Stimulated activated CD4-positive, alpha-beta T cell treated with anti-CD3 and anti-CD28 coated beads, Interleukin-1b, Interleukin-23, amount 100 ng/mL, for 4 hours (primary cell): ENCODE measurements at regions not wholly inside any gene's neighbourhood (a gene's known extent, or its start where the extent isn't known, plus 50 kb on each side); places are given as distances from the start of the nearest gene placed in this dataset.

Experiments used
- DNase-seq, 2 donors: peaks; one replicate each; pipeline ENCODE4 v3.0.0-alpha.2; 2020; ENCODE audit warnings: low read depth in 2 of 2

DNA sequence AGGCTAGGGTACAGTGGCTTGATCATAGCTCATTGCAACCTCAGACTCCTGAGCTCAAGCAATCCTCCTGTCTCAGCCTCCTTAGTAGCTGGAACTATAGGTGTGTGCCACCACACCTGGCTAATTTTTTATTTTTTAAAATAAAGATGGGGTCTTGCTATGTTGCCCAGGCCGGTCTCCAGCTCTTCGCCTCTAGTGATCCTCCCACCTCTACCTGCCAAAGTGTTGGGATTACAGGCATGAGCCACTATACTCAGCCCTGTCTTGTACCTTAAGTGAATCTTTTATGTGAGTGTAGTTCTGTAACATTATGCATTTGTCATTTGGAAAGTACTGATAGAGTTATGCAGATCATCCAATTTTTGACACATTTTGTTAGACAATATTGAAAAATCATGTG, 66.9 kb upstream of the C15orf39 start:
- DNase-seq = no peak

DNA sequence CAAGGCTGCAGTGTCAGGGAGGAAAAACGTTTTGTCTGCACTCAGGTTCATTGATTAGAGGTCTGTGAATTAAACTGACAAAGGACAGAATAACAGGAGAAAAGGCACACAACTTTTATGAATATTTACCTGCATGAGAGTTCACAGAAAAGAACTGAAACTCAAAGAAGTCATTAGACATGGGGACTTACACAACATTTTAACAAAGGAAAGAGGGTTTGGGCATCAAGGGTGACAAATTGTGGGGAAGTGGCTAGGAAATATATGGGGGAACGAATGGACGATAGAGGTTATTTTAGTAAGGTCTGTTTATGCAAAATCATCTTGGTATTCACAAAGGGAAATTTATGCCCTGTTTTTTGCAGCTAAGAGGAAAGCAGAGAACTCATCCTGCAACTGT, 65.6 kb upstream of the C15orf39 start:
- no peak for DNase-seq

DNA sequence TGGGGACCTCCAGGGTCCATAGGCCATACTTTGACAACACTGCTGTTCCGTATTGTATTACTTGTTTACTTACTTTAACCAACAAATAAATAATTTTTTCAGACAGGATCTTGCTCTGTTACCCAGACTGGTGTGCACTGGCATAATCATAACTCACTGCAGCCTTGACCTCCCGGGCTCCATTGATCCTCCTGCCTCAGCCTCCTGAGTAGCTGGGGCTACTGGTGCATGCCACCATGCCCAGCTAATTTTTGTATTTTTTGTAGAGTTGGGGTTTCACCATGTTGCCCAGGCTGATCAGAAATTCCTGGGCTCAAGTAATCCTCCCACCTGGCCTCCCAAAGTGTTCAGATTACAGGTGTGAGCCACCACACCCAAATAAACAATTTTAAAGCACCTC, 64.9 kb upstream of the C15orf39 start:
- DNase-seq = no peak

DNA sequence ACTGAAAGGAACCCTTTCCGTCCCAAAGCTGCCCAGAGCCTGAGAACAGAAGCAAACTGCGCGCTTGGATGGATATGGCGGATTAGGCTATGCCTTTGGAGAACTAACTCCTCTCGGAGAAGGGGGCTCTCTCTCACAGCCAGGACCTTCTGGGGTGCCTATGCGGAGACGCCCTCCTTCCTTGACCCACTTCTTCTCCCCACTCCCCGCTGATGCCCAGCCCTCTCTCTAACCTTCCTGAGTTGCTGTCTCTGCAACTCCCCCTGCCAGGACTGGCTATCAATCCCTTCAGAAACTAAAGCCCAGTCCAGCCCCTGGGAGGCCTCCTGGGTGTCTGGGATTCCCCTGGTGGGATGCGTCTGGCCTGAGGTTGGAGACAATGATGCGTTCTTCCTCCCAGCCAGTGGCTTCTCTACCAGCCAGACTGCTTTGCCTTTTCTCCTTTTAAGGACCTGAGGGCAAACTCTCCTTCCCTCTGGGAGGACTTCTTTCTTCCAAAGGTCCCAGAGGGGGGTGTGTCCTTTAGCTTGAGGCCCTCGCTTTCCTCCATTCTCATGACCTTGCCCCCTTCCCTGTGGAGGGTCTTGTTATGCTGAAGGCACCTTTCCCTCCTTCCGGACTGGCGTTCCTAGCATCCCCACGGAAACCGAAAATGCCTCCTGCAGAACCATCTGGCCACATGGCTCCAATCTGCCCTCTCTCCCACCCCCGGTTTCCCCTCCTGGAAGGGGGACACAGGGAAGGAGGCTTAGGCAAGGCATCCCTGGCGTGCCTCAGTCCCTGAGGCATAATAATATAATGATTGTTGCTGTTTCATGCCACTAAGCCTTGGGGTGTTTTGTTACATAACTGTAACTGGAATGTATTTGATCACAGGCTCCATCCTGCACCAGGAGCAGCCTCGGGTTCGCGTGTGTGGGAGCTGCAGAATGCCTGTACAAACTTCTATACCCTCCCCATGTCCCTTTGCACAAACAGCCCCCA, 63.4 kb upstream of the C15orf39 start:
- no peak for DNase-seq

DNA sequence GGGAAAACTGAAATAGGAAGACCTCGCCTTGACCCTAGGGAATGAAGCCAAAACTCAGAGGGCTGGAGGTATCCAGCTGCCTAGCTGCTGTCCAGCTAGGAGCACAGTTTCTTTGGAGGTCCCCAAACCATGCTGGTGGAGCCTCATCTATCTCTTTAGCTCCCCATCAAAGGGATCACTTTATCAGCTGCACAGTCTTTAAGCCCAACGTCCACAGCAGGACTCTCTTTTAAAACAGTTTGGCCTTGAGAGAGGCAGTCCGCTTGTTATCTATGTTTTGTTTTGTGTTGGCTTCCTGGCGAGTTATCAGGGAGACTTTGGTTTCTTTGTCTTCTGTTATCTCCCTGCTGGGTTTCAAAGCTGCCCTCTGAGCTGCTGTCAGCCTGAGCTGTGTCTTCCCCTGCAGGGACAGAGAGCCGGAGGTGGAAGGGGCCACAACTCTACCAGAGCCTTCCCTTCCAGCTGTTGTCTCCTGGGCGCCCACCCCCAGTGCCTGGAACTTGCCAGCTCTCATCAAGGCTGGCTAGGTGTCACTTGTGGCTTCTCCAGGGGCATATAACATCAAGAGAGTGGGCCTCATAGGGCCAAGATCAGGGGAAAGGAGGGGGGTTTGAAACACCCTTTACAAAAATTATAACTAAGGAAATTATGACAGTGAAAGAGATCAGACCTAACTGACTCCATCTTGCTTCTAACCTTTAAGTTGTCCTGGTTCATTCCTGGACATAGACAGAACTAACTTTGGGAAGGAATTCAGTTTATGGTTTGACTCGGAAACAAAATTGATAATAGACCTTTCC, 61.4 kb upstream of the C15orf39 start:
- DNase-seq = no peak

DNA sequence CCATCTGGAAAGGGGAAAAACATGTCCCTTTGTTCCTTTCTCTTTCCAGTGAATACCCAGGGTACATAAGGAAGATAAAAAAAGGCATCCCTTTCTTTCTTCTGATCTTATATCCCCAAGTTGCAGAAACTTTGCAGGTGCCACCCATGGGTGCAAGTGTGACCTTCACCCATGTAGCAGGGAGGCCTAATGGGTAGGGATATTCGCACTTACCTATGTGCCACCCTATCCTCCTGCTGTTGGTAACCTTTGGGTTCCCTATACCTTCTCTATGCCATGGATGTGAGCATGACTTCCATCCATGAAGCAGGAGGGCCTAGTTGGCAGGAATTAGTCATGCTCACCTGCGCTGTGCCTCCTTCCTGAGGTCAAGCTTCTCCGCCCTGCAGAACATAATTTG, 59.2 kb upstream of the C15orf39 start:
- DNase-seq = no peak

DNA sequence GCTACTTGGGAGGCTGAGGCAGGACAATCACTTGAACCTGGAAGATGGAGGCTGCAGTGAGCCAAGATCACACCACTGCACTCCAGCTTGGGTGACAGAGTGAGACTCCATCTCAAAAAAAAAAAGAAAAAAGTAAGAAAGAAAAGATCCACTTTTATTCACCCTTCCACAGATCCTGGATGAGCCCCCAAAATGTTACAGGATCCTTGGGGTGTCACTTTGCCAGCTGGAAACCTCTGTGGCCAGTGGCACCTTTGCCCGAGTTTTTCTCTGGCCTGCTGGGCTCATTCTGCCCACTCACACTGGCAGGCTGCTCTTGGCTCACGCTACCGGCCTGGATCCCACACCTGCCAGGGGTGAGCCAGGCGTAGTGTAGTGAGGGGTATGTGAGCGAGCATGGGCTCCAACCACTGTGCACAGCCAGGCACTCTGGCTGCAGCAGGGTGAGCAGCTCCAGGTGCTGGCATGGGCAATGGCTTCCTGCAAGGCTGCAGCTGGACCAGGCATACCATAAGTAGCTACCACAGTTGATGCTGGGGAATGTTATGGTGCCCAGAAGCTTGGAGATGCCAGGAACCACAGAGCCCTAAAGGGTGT, 57.8 kb upstream of the C15orf39 start:
- no peak for DNase-seq

DNA sequence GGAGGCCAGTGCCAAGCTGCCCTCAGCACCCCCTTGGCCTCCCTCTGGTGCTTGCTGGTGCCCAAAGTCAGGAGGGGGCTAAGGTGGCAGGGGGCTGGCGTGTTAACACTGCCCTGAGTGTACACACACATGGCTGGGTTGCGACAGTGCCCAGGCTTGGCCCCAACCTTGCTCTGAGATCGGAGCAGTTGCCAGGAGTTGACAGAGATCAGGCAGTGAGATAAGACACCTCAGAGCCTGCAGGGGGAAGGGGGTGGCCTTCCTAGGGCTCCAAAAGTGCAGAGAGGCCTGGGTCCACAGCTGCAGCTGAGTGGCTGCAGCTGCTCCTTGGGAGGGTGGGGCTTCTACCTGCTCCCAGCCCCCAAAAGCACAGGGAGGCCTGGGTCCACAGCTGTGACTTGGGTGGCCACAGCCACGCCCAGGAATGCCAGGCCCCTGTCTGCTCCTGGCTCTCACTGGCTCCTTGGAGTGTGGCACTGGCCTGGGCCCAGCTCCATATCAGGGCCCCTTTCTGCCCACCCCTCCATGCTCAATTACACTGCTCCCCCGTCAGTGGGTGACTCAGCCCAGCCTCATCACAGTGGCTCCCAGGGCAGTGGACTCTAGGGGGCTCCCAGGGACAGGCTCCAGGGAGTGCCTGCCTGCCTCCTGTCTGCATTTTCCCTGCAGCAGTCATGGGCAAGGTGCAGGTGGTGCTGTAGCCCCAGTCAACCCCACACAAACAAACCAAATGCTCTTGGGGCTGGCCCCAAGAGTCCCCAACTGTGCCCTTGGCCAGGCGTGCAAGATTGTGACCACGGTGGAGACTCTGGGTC, 56.4 kb upstream of the C15orf39 start:
- DNase-seq = no peak

DNA sequence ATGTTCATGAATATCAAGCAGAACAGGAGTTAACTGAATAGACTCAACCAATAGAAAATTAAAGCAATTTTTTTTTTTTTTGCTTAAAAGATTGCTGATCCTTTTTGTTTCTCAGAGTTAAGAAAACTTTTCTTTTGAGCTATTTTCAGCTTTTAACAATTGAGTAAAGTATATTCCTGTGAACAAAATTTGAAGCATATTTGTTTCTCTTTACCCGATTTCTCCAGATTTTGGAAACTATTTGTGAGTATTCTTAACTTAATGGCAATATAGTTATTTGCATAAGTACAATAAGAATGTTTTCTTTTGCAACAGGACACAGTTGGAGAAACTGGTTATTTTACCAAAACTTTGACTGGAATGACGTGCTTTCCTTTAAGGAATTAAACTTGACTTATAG, 53.4 kb upstream of the C15orf39 start:
- DNase-seq = no peak

DNA sequence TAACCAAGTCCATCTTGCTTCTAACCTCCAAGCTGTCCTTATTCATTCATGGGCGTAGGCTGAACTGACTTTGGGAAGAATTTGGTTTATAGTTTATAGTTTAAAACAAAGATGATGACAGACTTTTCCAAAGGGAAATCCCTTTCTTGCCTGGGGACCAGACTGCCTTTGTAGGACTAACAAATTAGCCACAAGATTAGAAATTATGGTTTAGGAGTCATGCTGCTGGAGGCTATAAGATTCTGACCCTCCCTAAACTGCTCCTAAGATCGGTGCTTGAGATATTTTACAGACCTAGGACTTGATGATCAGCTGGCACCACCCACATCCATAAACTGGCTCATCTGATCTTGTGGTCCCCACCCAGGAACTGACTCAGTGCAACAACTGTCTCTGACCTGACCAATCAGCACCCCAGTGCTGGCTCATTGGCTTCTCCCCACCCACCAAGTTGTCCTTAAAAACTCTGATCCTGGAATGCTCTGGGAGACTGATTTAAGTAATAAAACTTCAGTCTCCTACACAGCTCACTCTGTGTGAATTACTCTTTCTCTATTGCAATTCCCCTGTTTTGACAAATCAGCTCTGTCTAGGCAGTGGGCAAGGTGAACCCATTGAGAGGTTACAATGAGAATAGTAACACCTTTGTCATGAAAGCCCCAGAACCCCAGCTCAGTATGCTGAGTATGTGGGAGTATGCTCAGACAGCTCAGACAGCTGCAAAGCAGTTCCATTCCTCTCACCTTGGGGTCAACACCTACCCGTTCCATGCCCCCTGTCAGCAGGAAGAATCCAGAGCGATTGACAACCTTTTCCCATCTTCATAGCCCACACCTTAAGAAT, 51.6 kb upstream of the C15orf39 start:
- DNase-seq = no peak

DNA sequence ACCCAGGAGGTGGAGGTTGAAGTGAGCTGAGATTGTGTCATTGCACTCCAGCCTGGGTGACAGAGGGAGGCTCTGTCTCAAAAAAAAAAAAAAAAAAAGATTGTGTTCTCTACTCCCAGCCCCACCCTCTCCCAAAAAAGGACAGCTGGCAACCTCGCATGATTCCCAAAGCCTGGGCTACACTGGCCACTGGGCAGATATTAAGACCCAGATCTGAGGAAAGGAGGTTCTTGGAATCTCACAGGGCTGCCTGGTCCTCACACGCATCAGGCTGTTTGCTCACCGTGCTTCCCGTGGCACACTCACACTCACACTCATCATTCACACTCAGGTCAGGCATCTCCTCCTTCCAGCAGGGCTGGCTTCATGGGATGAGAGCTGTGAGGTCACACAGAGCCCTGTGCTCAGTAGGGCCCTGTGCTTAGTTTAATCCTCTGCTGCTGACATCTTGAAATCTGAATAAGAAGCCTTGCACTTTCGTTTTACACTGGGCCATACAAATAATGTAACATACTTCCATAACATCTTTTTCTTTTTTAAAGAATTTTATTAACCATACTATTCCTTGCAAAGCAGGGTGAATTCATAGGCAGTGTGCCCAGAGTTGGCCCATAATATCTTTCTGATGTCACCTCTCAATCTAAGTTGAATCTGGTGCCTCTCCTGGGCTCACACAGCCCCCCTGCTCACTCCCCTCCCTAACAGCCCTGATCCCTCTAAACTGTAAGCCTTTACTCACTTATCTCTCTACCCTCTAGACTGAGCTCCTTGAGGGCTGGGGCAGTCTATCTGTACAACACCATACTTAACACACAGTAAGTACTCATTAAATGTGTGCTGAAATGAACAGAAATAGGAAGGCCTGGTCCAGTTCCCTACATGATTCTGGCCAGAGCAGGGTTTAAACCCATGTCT, 50.2 kb upstream of the C15orf39 start:
- DNase-seq = no peak
